ENCODE measurements at regions not wholly inside any gene's neighbourhood (a gene's known extent, or its start where the extent isn't known, plus 50 kb on each side); places are given as distances from the start of the nearest gene placed in this dataset.

GRCh38 chr10:128864554-128865295, 602.3 kb upstream of the MGMT start:
- no peaks in the 10 kb centered on the region for H3K9me3 Mint-ChIP-seq
- H3K4me3 Mint-ChIP-seq (ENCODE audit: low read depth): no peak overlapping the region
- no peak overlapping the region for H3K27ac Mint-ChIP-seq
- H3K36me3 Mint-ChIP-seq (ENCODE audit: low read depth): no peaks in the 10 kb centered on the region
- H3K4me1 Mint-ChIP-seq (ENCODE audit: low read depth): no peaks in the 10 kb centered on the region
- no peak for DNase-seq (ENCODE audit: low spot score)
- intact Hi-C loops (cut with micrococcal nuclease): no loop called here
- H3K27me3 Mint-ChIP-seq (ENCODE audit: low read depth): no peaks in the 10 kb centered on the region

- Mint-ChIP-seq H3K27me3 (ENCODE audit: low read depth) (no peaks in the 10 kb centered on the region), H3K4me3 (ENCODE audit: low read depth) (no peak overlapping the region), H3K4me1 (ENCODE audit: low read depth) (no peaks in the 10 kb centered on the region), H3K27ac (no peak overlapping the region), H3K36me3 (ENCODE audit: low read depth) (no peaks in the 10 kb centered on the region), H3K9me3 (no peaks in the 10 kb centered on the region)
- DNase-seq (ENCODE audit: low spot score): no peak
- intact Hi-C loops (cut with micrococcal nuclease): no loop called here
Observed at GRCh38 chr10:128865436-128866195, 601.4 kb upstream of the MGMT start.

- no peak overlapping the region for H3K4me3 Mint-ChIP-seq (ENCODE audit: low read depth)
- intact Hi-C loops (cut with micrococcal nuclease): no loop called here
- DNase-seq (ENCODE audit: low spot score): no peak
- no peaks in the 10 kb centered on the region for H3K4me1 Mint-ChIP-seq (ENCODE audit: low read depth)
- H3K36me3 Mint-ChIP-seq (ENCODE audit: low read depth): no peaks in the 10 kb centered on the region
- H3K9me3 Mint-ChIP-seq: no peaks in the 10 kb centered on the region
- H3K27me3 Mint-ChIP-seq (ENCODE audit: low read depth): no peaks in the 10 kb centered on the region
- no peak overlapping the region for H3K27ac Mint-ChIP-seq
Observed at GRCh38 chr10:128866551-128866950, 600.5 kb upstream of the MGMT start.

GRCh38 chr10:128867210-128867609, 599.8 kb upstream of the MGMT start:
- H3K27me3 Mint-ChIP-seq (ENCODE audit: low read depth): no peaks in the 10 kb centered on the region
- H3K27ac Mint-ChIP-seq: no peak overlapping the region
- H3K9me3 Mint-ChIP-seq: no peaks in the 10 kb centered on the region
- no peak for DNase-seq (ENCODE audit: low spot score)
- H3K36me3 Mint-ChIP-seq (ENCODE audit: low read depth): no peaks in the 10 kb centered on the region
- no peak overlapping the region for H3K4me3 Mint-ChIP-seq (ENCODE audit: low read depth)
- intact Hi-C loops (cut with micrococcal nuclease): no loop called here
- H3K4me1 Mint-ChIP-seq (ENCODE audit: low read depth): no peaks in the 10 kb centered on the region

- no peaks in the 10 kb centered on the region for H3K27me3 Mint-ChIP-seq (ENCODE audit: low read depth)
- H3K4me3 Mint-ChIP-seq (ENCODE audit: low read depth): no peak overlapping the region
- H3K4me1 Mint-ChIP-seq (ENCODE audit: low read depth): no peaks in the 10 kb centered on the region
- H3K9me3 Mint-ChIP-seq: no peaks in the 10 kb centered on the region
- no peak overlapping the region for H3K27ac Mint-ChIP-seq
- H3K36me3 Mint-ChIP-seq (ENCODE audit: low read depth): no peaks in the 10 kb centered on the region
- no peak for DNase-seq (ENCODE audit: low spot score)
- intact Hi-C loops (cut with micrococcal nuclease): no loop called here
Observed at GRCh38 chr10:128867819-128868218, 599.2 kb upstream of the MGMT start.

GRCh38 chr10:128868481-128868880, 598.6 kb upstream of the MGMT start:
- H3K27ac Mint-ChIP-seq: no peak overlapping the region
- H3K9me3 Mint-ChIP-seq: no peaks in the 10 kb centered on the region
- peaks cover 1% of the 10 kb centered on the region for H3K27me3 Mint-ChIP-seq (ENCODE audit: low read depth)
- H3K4me1 Mint-ChIP-seq (ENCODE audit: low read depth): no peaks in the 10 kb centered on the region
- DNase-seq (ENCODE audit: low spot score): no peak
- H3K4me3 Mint-ChIP-seq (ENCODE audit: low read depth): no peak overlapping the region
- no peaks in the 10 kb centered on the region for H3K36me3 Mint-ChIP-seq (ENCODE audit: low read depth)
- intact Hi-C loops (cut with micrococcal nuclease): no loop called here

GRCh38 chr10:128869101-128869749, 597.8 kb upstream of the MGMT start:
- intact Hi-C loops (cut with micrococcal nuclease): no loop called here
- Mint-ChIP-seq H3K9me3 (no peaks in the 10 kb centered on the region), H3K4me1 (ENCODE audit: low read depth) (no peaks in the 10 kb centered on the region), H3K27ac (no peak overlapping the region), H3K4me3 (ENCODE audit: low read depth) (no peak overlapping the region), H3K27me3 (ENCODE audit: low read depth) (peaks cover 2% of the 10 kb centered on the region), H3K36me3 (ENCODE audit: low read depth) (no peaks in the 10 kb centered on the region)
- no peak for DNase-seq (ENCODE audit: low spot score)

- intact Hi-C loops (cut with micrococcal nuclease): no loop called here
Observed at GRCh38 chr10:128870830-128871597, 596.0 kb upstream of the MGMT start.

GRCh38 chr10:128871671-128872231, 595.3 kb upstream of the MGMT start:
- Mint-ChIP-seq H3K36me3 (ENCODE audit: low read depth) (no peaks in the 10 kb centered on the region), H3K27me3 (ENCODE audit: low read depth) (peaks cover 4% of the 10 kb centered on the region), H3K4me1 (ENCODE audit: low read depth) (no peaks in the 10 kb centered on the region), H3K4me3 (ENCODE audit: low read depth) (no peak overlapping the region), H3K27ac (no peak overlapping the region), H3K9me3 (no peaks in the 10 kb centered on the region)
- intact Hi-C loops (cut with micrococcal nuclease): no loop called here
- DNase-seq (ENCODE audit: low spot score): no peak

More at GRCh38 chr10:128870830-128871597, 596.0 kb upstream of the MGMT start:
- no peaks in the 10 kb centered on the region for H3K4me1 Mint-ChIP-seq (ENCODE audit: low read depth)
- H3K9me3 Mint-ChIP-seq: no peaks in the 10 kb centered on the region
- peaks cover 4% of the 10 kb centered on the region for H3K27me3 Mint-ChIP-seq (ENCODE audit: low read depth)
- H3K4me3 Mint-ChIP-seq (ENCODE audit: low read depth): no peak overlapping the region
- no peak for DNase-seq (ENCODE audit: low spot score)
- no peak overlapping the region for H3K27ac Mint-ChIP-seq
- H3K36me3 Mint-ChIP-seq (ENCODE audit: low read depth): no peaks in the 10 kb centered on the region

GRCh38 chr10:128873411-128874054, 593.5 kb upstream of the MGMT start:
- no peaks in the 10 kb centered on the region for H3K36me3 Mint-ChIP-seq (ENCODE audit: low read depth)
- H3K9me3 Mint-ChIP-seq: no peaks in the 10 kb centered on the region
- no peaks in the 10 kb centered on the region for H3K4me1 Mint-ChIP-seq (ENCODE audit: low read depth)
- intact Hi-C loops (cut with micrococcal nuclease): no loop called here
- H3K4me3 Mint-ChIP-seq (ENCODE audit: low read depth): no peak overlapping the region
- DNase-seq (ENCODE audit: low spot score): no peak
- H3K27ac Mint-ChIP-seq: no peak overlapping the region
- peaks cover 4% of the 10 kb centered on the region for H3K27me3 Mint-ChIP-seq (ENCODE audit: low read depth)

- Mint-ChIP-seq H3K4me1 (ENCODE audit: low read depth) (no peaks in the 10 kb centered on the region), H3K4me3 (ENCODE audit: low read depth) (no peak overlapping the region), H3K27ac (no peak overlapping the region), H3K27me3 (ENCODE audit: low read depth) (peaks cover 4% of the 10 kb centered on the region), H3K36me3 (ENCODE audit: low read depth) (no peaks in the 10 kb centered on the region), H3K9me3 (no peaks in the 10 kb centered on the region)
- DNase-seq (ENCODE audit: low spot score): no peak
- intact Hi-C loops (cut with micrococcal nuclease): no loop called here
Observed at GRCh38 chr10:128874331-128874730, 592.7 kb upstream of the MGMT start.

All from activated T-helper 2 cell treated with anti-CD3 and anti-CD28 coated beads, Interferon-gamma antibody, Interleukin-2, Interleukin-4, amounts not matched to agents 10 μg/mL and 5 μg/mL and 100 μg/mL, durations not matched to agents 14 hours and 24 hours and 36 hours (primary cell).